ENCODE measurements at regions not wholly inside any gene's neighbourhood (a gene's known extent, or its start where the extent isn't known, plus 50 kb on each side); places are given as distances from the start of the nearest gene placed in this dataset.
A peak's percentile ranks its signal among the peaks of the same experiment; 100 is the strongest.

- no peak for DNase-seq
Measured at GRCh38 chr9:19994296-19994695, 205.5 kb upstream of the SLC24A2 start.

DNA sequence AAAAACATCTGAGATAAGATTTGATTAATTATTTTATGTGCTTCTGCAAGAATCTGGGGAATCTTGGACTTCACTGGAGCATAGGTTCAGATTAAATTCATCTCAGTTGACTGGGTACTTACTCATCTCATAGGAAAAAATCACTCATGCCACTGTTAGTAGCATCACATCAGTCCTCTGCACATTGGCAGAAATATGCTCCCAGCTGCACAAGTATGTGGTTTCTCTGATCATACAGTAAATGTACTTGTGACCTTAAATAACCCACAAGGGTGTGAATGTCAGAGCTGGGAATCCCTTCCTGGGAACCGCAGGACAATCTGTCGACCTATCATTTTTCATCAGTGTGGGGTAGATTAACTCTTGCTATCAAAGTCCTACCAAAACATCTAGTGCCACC lies 203.7 kb upstream of the SLC24A2 start:
- peak; percentile 81 for DNase-seq

GRCh38 chr9:19989213-19989612 lies 200.4 kb upstream of the SLC24A2 start:
- no peak for DNase-seq

GRCh38 chr9:19988281-19988680 lies 199.4 kb upstream of the SLC24A2 start:
- peak; percentile 54 for DNase-seq

- no peak for DNase-seq
Measured at GRCh38 chr9:19985081-19985480, 196.2 kb upstream of the SLC24A2 start.

DNA sequence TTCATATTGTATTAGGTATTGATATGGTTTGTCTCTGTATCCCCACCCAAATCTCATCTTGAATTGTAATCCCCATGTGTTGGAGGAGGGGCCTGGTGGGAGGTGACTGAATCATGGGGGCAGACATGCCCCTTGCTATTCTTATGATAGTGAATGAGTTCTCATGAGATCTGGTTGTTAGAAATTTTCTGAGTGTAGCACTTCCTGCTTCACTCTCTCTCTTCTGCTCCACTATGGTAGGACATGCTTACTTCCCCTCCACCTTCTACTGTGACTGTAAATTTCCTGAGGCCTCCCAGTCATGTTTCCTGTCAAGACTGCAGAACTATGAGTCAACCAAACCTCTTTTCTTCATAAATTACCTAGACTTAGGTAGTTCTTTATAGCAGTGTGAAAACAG lies 187.4 kb upstream of the SLC24A2 start:
- DNase-seq: no peak

DNA sequence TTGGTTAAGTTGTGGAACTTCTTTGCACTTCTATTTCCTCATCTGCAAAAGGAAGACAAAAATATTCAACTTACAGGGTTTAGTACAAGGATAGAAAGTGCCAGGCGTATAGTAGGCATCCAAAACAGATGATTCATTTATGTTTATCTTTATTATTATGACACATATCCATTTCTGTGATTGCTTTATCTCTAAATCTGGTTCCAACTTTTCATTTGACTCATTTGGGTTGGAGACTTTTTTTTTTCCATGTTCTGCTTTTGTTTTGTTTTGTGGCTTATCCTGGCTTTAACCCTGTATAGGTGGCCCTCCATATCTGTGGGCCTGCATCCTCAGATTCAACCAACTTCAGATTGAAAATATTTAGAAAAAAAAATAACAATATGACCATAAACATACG lies 186.7 kb upstream of the SLC24A2 start:
- no peak for DNase-seq

DNA sequence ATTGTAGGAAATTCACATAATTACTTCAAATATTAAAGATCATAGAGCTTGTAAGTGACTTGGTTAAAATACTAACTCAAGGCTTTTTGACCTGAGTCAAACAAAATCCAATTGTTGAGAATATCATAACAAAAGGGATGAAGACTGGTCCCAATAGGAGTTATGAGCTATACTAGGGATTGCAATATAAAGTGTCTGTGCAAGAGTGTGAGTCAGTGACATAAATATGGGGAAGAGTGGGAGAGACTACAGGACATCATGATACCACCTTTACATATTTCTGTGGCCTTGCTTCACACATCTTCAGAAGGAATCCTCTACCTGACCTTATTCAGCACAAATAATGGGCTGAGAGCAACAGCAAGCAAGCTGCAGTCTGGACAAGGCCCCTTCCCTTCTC lies 180.9 kb upstream of the SLC24A2 start:
- DNase-seq: no peak

- peak; percentile 6 for DNase-seq
Measured at GRCh38 chr9:19967888-19968459, 179.1 kb upstream of the SLC24A2 start.

GRCh38 chr9:19967216-19967887 lies 178.5 kb upstream of the SLC24A2 start:
- no peak for DNase-seq

DNA sequence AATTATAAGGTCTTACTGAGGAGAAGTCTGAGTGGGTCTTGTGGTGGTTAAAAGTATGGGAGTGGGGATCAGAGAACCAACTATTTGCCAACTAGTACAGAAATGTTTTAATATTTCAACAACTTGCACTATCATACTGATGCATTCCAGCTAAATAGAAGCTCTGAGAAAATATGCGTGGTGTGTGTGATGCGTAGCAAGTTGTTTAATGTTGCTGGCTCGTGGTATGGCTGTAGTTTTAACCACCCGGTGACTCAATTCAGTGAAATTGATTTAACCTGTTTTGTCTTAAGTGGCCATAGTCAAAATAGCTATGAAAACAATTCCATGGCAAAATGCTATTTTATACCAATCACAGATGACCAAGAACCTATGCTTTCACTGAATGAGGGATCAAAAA lies 176.5 kb upstream of the SLC24A2 start:
- no peak for DNase-seq

DNA sequence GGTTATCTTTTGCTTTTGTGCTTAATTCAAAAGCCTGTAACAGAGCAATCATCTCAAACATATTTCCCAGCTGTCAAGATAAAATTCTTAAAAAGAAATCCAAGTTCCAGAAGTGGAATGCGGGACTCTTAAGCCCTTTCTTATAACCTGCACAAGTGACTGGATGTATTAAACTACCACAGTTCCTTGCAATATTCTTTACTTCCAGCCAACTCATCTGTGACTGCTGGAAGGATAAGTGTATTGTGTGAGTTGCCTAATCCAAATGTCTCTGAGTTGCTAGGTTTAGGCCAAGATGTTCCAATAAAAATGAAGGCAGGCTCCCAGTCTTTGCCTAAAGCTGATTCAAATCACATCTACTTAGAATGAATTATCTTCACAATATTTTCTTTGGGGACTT lies 159.2 kb upstream of the SLC24A2 start:
- no peak for DNase-seq

DNA sequence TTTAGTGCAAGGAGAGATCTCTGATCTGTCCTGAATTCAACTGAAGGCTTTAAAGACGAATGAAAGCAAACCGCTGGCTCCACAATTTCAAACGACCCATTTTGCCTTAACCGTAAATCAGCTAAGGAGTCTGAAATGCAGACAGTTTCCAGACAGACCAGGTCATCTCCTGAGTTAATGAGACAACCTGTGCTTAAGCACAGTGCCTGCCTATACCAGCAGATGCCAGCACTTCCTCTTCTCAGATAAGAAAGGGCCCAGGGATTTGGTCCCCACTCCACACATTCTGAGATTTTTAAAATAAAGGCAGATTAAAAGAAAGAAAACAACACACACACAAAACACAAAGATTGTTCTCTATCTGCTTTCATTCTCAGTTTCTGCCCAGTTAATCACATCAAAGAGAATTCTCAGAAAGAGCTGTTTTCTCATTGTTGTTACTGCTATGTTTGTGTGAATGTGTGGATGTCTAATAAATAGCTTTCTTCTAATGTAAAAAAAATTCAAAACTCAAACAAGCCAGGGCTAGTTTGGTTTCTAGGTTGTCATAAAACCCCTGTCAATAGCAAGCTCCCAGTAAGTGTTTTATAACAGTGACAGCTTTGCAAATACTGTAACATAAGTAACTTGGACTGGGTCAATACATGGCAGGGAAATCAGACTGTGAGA lies 157.7 kb upstream of the SLC24A2 start:
- peak; percentile 2 for DNase-seq

- DNase-seq: no peak
Measured at GRCh38 chr9:19941874-19942273, 153.0 kb upstream of the SLC24A2 start.

DNA sequence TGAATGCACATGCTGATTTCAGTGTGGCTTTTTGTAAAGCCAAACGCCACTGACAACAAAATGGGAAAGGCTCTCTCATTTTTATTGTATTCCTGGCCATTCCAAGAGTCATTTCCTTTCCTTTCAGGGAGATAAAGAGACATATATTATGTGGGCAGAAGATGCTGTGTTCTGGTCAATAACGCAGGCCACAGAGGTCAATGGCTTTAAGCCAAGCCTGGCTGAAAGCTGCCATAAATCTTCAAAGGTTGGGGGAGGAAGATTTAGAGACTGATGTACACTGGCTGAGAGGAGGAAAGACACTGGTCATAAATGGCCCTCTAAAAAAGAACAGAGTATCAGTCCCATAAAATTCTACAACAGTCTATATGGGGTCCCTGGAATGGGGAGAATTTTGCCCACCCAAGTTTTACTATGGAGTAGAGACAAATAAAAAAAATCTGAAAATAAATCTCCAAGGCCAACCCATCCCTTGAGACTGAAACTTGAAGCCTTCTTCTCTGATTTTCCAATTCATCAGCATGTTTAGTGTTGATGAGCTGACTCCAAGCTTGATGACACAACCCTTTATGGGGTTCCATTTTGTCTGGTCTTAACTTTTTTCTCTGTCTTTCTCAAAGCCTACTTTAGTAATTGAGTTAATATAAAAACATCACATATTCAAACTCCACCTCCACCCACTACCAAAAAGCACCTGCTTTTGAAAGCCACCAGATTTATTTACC lies 152.1 kb upstream of the SLC24A2 start:
- no peak for DNase-seq

DNA sequence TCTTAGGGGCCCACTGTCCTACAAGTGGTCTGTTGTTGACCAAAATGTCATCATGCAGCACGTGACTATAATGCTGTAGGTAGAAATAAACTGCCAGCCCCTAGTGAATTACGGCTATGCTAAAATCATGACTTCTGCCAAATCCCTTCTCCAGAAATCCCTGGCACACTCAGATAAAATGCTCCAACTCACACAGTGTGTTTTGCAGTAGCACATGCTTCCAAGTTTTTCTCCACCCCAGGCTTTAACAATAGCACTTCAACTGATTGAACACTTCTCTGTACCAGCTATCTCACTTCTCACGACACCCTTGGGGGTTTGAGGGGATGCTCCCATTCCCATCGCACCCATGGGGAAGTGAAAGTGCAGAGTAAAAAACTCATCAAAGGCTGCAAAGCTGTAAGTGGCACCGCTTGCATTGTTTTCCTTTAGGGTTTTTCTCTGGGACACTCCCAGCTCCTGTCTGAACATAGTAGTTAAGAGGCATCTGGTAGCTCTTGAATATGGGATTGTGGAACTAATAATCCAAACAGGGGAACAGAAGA lies 151.0 kb upstream of the SLC24A2 start:
- DNase-seq: no peak

GRCh38 chr9:19938990-19939733 lies 150.3 kb upstream of the SLC24A2 start:
- no peak for DNase-seq

GRCh38 chr9:19937121-19937520 lies 148.3 kb upstream of the SLC24A2 start:
- DNase-seq: no peak

DNA sequence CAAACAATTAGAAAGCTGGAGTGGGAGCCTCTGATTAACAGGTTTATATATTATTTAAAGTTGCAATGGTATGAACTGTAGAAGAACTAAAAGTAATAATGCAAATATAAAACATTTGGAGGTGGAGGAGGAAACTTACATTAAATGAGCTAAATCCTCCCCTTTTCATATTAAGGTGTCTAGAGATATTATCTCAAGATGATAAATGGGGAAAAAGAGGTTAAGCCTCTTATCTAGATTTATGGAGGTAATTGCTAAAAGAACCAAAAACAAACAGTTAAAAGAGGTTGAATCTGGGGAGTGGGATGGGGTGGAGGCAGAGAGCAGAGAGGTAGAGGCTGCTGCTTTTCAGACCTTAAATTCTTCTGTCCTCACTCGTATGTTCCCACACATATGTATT lies 147.8 kb upstream of the SLC24A2 start:
- DNase-seq: no peak

DNA sequence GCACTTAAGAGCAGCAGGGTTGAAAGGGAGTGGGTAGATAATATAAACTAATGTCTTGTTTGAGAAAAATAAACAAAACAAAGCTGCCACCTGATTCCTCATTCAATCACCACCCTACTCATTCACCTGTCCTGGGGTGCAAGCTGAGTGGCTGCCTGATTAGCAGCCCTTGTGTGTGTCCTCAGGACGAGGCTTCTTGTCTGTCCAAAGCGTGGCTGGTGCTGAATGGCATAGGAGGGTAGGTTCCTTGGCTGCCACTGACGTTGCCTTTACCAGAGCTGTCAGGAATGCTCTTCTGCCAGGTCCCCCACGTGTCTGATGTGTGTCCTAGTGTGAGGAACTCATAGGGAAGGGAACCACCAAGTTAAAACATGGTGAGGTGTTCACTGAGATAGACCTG lies 146.6 kb upstream of the SLC24A2 start:
- DNase-seq: no peak

DNA sequence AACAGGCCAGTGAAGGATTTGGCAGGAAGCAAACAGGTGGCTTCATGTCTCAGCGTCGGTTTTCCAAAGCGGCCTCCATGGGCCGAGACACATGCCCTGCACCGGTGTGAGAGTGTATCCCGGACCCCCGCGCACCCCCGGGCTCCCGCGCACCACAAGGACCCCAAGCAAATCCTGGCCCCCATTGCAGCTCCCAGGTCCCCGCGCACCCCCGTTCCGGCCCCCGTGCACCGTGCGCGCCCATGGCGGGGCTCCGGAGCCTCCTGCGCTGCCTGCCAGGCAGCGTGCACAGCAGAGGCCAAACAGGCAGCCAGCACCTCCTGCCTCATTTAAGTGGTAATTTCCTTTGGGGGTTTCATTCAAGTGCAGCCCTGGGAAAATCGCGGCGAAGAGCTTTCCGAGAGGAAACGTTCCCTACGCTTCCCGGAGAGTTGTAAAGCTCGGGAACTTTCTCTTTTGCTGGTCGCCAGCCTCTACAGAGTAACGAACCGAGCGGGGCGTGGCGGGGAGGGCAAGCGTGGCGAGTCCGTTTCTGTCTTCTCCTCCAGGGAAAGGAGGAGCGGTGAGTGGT lies 145.5 kb upstream of the SLC24A2 start:
- no peak for DNase-seq

DNA sequence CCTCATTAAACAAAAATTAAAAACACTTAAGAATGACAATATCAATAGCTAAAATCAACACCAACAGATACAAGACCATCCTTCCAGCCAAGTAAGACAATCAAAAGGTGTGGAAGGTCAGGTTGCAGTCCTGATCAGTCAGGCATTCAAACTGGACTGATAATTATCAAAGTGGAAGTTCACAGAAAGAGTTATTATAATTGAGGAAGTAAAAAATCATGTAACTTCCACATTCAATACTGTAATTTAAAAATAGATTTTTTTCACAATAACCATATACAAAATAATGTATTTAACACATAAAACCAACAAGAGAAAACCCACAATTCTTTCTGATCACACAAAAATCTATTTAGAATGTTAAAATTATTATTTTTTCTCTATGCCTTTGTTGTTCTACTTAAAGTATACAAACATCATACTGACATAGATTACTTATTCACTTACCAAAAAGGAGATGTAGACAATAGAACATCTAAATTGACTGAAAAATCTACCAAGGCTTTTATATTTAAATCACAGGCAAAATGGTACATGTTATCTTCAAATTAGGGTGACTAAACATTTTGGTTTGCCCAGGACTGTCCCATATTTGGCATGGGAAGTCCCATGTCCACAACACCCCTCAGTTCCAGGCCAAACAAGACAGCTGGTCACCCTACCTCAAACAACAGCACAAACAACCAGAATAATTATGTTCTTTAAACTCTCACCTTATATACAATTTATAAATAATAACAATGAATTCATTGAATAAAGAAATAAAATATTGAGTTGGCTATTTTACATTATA lies 142.5 kb upstream of the SLC24A2 start:
- DNase-seq: no peak

Measured in NCI-H2171 treated with DMSO at 0.1 percent for 48 hours (cell line).